ENCODE measurements at regions not wholly inside any gene's neighbourhood (a gene's known extent, or its start where the extent isn't known, plus 50 kb on each side); places are given as distances from the start of the nearest gene placed in this dataset.

GRCh38 chr22:48504519-48505140 lies 1323.0 kb downstream of the BRD1 start:
- TF ChIP-seq ZNF221 (tag by site-specific recombination; IDR thresholded peaks at IDR 0.05; ENCODE audit: borderline replicate concordance) (no peak), ZNF501 (tag by site-specific recombination; IDR thresholded peaks at IDR 0.05) (no peak), ZNF174 (tag by site-specific recombination; IDR thresholded peaks at IDR 0.05) (no peak), ZNF280C (tag by site-specific recombination; IDR thresholded peaks at IDR 0.05) (no peak), ZBTB8A (tag by site-specific recombination; IDR thresholded peaks at IDR 0.05) (no peak)
- Histone ChIP-seq H3K4me3 (ENCODE audit: low read depth, low read length) (no peak overlapping the region), H3K9me3 (ENCODE audit: control insufficient read depth, insufficient read depth, low read depth, low read length) (no peaks in the 10 kb centered on the region), H3K27ac (ENCODE audit: extremely low read depth, low read depth, low read length) (no peak overlapping the region), H3K36me3 (ENCODE audit: control insufficient read depth in 2 of 2, insufficient read depth in 1 of 2, low read length in 2 of 2) (no peaks in the 10 kb centered on the region), H3K4me1 (ENCODE audit: control insufficient read depth, insufficient read depth, low read length) (no peaks in the 10 kb centered on the region)
- ChIA-PET CTCF (interaction anchor here (1.1 kb wide), 1 partner anchor 467 kb away, joined by 3 read pairs; no protein-coding TSS in a partner anchor), POLR2A (interaction anchor here (0.5 kb wide), 1 partner anchor 881 kb away, joined by 3 read pairs; no protein-coding TSS in a partner anchor)

GRCh38 chr22:48503876-48504275 lies 1323.8 kb downstream of the BRD1 start:
- ChIA-PET CTCF (interaction anchor here (0.8 kb wide), 1 partner anchor 11 kb away, joined by 5 read pairs; no protein-coding TSS in a partner anchor), POLR2A (no interaction called here)
- Histone ChIP-seq H3K4me3 (ENCODE audit: low read depth, low read length) (no peak overlapping the region), H3K27ac (ENCODE audit: extremely low read depth, low read depth, low read length) (no peak overlapping the region), H3K4me1 (ENCODE audit: control insufficient read depth, insufficient read depth, low read length) (no peaks in the 10 kb centered on the region), H3K9me3 (ENCODE audit: control insufficient read depth, insufficient read depth, low read depth, low read length) (no peaks in the 10 kb centered on the region), H3K36me3 (ENCODE audit: control insufficient read depth in 2 of 2, insufficient read depth in 1 of 2, low read length in 2 of 2) (no peaks in the 10 kb centered on the region)
- TF ChIP-seq ZNF174 (tag by site-specific recombination; IDR thresholded peaks at IDR 0.05) = no peak
- TF ChIP-seq ZNF555 (tag by site-specific recombination; conservative IDR thresholded peaks at IDR 0.05) = no peak
- TF ChIP-seq ZNF654 (tag by site-specific recombination; IDR thresholded peaks at IDR 0.05; ENCODE audit: low read depth) = no peak
- no peak for TF ChIP-seq ZNF239 (tag by site-specific recombination; IDR thresholded peaks at IDR 0.05)
- TF ChIP-seq ZNF280C (tag by site-specific recombination; IDR thresholded peaks at IDR 0.05) = no peak
- no peak for TF ChIP-seq ZXDB (tag by site-specific recombination; IDR thresholded peaks at IDR 0.05)
- TF ChIP-seq MYNN (tag by site-specific recombination; IDR thresholded peaks at IDR 0.05; ENCODE audit: borderline replicate concordance) = no peak
- no peak for TF ChIP-seq ZBTB48 (tag by site-specific recombination; IDR thresholded peaks at IDR 0.05)
- TF ChIP-seq OSR2 (tag by site-specific recombination; IDR thresholded peaks at IDR 0.05) = no peak
- TF ChIP-seq SP7 (tag by site-specific recombination; IDR thresholded peaks at IDR 0.05) = no peak
- TF ChIP-seq ZSCAN23 (tag by site-specific recombination; IDR thresholded peaks at IDR 0.05) = no peak
- TF ChIP-seq ZNF184 (tag by site-specific recombination; IDR thresholded peaks at IDR 0.05) = no peak
- TF ChIP-seq PRDM1 (tag by site-specific recombination; IDR thresholded peaks at IDR 0.05) = no peak

- ChIA-PET CTCF (interaction anchor here (0.7 to 0.8 kb wide), 2 partner anchors 10 kb away, joined by 3 to 5 read pairs; no protein-coding TSS in a partner anchor), POLR2A (interaction anchor here (0.7 kb wide), 1 partner anchor 652 kb away, joined by 6 read pairs; no protein-coding TSS in a partner anchor)
- H3K9me3 ChIP-seq (ENCODE audit: control insufficient read depth, insufficient read depth, low read depth, low read length) = no peaks in the 10 kb centered on the region
- no peak overlapping the region for H3K27ac ChIP-seq (ENCODE audit: extremely low read depth, low read depth, low read length)
- H3K4me1 ChIP-seq (ENCODE audit: control insufficient read depth, insufficient read depth, low read length) = no peaks in the 10 kb centered on the region
- H3K36me3 ChIP-seq (ENCODE audit: control insufficient read depth in 2 of 2, insufficient read depth in 1 of 2, low read length in 2 of 2) = no peaks in the 10 kb centered on the region
- no peak overlapping the region for H3K4me3 ChIP-seq (ENCODE audit: low read depth, low read length)
- no peak for TF ChIP-seq GLIS1 (tag by site-specific recombination; IDR thresholded peaks at IDR 0.05)
- no peak for TF ChIP-seq ZNF610 (tag by site-specific recombination; IDR thresholded peaks at IDR 0.05; ENCODE audit: borderline replicate concordance)
- no peak for TF ChIP-seq OVOL3 (tag by site-specific recombination; IDR thresholded peaks at IDR 0.05)
- TF ChIP-seq REPIN1 (tag by site-specific recombination; IDR thresholded peaks at IDR 0.05; ENCODE audit: low read depth) = no peak
- TF ChIP-seq ZNF701 (tag by site-specific recombination; IDR thresholded peaks at IDR 0.05) = no peak
- TF ChIP-seq ZBTB26 (tag by site-specific recombination; optimal IDR thresholded peaks at IDR 0.05) = no peak
- TF ChIP-seq ZNF792 (tag by site-specific recombination; IDR thresholded peaks at IDR 0.05) = no peak
- TF ChIP-seq ZNF530 (tag by site-specific recombination; IDR thresholded peaks at IDR 0.05; ENCODE audit: low read depth) = no peak
- no peak for TF ChIP-seq ZNF830 (tag by site-specific recombination; IDR thresholded peaks at IDR 0.05; ENCODE audit: low read depth)
- no peak for TF ChIP-seq ZNF747 (tag by site-specific recombination; IDR thresholded peaks at IDR 0.05)
- TF ChIP-seq ZNF791 (tag by site-specific recombination; IDR thresholded peaks at IDR 0.05) = no peak
Observed at GRCh38 chr22:48503035-48503625, 1324.5 kb downstream of the BRD1 start.
